ENCODE measurements at regions not wholly inside any gene's neighbourhood (a gene's known extent, or its start where the extent isn't known, plus 50 kb on each side); places are given as distances from the start of the nearest gene placed in this dataset.
"Not testable (repeated sequence)": the region's sequence is repeated elsewhere in the genome, so short reads cannot be mapped to it uniquely, and the experiment has no call there.

- TF ChIP-seq CTCF (conservative IDR thresholded peaks at IDR 0.05; ENCODE audit: low read depth, low read length): no peak
- no peak for DNase-seq (ENCODE audit: low read depth)
- H3K4me3 ChIP-seq (ENCODE audit: low read depth, low read length): no peak overlapping the region
Measured at GRCh38 chr4:189204616-189205015, 736.1 kb upstream of the FRG1 start.

GRCh38 chr4:189206953-189207352 lies 733.7 kb upstream of the FRG1 start:
- TF ChIP-seq CTCF (conservative IDR thresholded peaks at IDR 0.05; ENCODE audit: low read depth, low read length): no peak
- no peak overlapping the region for H3K4me3 ChIP-seq (ENCODE audit: low read depth, low read length)
- DNase-seq (ENCODE audit: low read depth): no peak

DNA sequence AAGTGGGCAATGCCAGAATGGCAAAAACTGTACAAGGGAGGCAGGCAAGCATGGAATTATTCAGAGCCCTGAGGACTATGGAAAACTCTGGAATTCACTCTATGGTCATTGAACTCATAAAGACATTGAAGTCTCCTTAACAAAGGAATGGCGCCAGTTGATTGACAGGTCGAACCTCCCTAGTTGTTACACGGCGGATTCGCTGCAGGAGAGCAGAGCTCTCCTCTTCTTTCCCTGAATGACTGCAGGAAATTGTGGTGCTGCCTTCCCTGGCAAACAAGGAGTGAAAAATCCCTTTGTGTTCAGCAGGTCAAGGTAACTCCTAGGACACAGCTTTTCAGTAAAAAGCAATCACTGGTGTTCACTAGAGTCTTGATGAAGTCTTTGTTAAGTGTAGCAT lies 732.8 kb upstream of the FRG1 start:
- no peak for TF ChIP-seq CTCF (conservative IDR thresholded peaks at IDR 0.05; ENCODE audit: low read depth, low read length)
- no peak for DNase-seq (ENCODE audit: low read depth)
- H3K4me3 ChIP-seq (ENCODE audit: low read depth, low read length): no peak overlapping the region

DNA sequence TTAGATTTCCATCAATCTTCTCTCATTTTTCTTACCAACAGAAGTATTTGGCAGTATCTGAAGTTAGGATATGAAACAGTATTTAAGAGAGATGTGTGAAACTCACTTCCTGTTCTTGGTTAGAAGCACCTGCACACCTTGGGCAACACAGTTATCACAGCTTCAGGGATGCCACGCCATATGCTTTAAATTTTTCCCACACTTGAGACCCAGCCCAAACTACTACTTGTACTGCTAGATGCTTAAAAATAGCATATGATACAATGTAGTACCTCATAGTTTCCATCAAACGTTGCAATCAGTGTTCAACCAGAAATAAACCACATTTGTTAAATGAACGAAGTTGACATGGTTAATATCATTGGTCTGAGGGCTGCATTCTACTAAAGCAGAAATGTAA lies 725.1 kb upstream of the FRG1 start:
- TF ChIP-seq CTCF (conservative IDR thresholded peaks at IDR 0.05; ENCODE audit: low read depth, low read length): no peak
- no peak for DNase-seq (ENCODE audit: low read depth)
- H3K4me3 ChIP-seq (ENCODE audit: low read depth, low read length): no peak overlapping the region

DNA sequence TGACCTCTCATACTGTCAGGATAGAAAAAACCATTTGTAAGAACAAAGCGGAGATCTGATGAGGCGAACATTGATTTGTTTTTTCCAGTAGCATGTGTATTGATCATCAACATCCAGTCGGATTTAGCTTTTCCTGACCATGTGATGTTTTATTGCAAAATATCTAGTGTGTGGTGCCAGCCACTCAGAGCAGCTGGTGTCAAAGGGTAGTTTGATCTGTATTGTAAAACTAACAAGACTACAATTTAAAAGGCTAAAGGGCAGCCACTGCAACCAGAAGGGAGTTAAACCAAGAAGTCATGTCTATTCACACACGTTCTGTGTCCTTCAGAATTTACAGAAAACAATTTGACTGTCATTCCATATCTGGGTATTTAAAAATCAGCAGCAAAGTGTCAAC lies 719.0 kb upstream of the FRG1 start:
- no peak for DNase-seq (ENCODE audit: low read depth)
- no peak overlapping the region for H3K4me3 ChIP-seq (ENCODE audit: low read depth, low read length)
- no peak for TF ChIP-seq CTCF (conservative IDR thresholded peaks at IDR 0.05; ENCODE audit: low read depth, low read length)

- TF ChIP-seq CTCF (conservative IDR thresholded peaks at IDR 0.05; ENCODE audit: low read depth, low read length): no peak
- H3K4me3 ChIP-seq (ENCODE audit: low read depth, low read length): no peak overlapping the region
- DNase-seq (ENCODE audit: low read depth): no peak
Measured at GRCh38 chr4:189228726-189229125, 711.9 kb upstream of the FRG1 start.

- no peak overlapping the region for H3K4me3 ChIP-seq (ENCODE audit: low read depth, low read length)
- no peak for DNase-seq (ENCODE audit: low read depth)
- no peak for TF ChIP-seq CTCF (conservative IDR thresholded peaks at IDR 0.05; ENCODE audit: low read depth, low read length)
Measured at GRCh38 chr4:189232274-189232673, 708.4 kb upstream of the FRG1 start.

DNA sequence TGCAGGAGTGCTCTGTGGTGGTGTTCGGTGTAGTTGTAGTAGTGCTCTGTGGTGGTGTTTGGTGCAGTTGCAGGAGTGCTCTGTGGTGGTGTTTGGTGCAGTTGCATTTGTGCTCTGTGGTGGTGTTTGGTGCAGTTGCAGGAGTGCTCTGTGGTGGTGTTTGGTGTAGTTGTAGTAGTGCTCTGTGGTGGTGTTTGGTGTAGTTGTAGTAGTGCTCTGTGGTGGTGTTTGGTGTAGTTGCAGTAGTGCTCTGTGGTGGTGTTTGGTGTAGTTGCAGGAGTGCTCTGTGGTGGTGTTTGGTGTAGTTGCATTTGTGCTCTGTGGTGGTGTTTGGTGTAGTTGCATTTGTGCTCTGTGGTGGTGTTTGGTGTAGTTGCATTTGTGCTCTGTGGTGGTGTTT lies 706.9 kb upstream of the FRG1 start:
- H3K4me3 ChIP-seq (ENCODE audit: low read depth, low read length); DNase-seq (ENCODE audit: low read depth): not testable (repeated sequence)

GRCh38 chr4:189234948-189235347 lies 705.7 kb upstream of the FRG1 start:
- DNase-seq (ENCODE audit: low read depth); H3K4me3 ChIP-seq (ENCODE audit: low read depth, low read length): not testable (repeated sequence)
